Astrocyte of the spinal cord (primary cell): ENCODE measurements at regions not wholly inside any gene's neighbourhood (a gene's known extent, or its start where the extent isn't known, plus 50 kb on each side); places are given as distances from the start of the nearest gene placed in this dataset.
A peak's percentile ranks its signal among the peaks of the same experiment; 100 is the strongest.

Experiments
- DNase-seq: peaks from one replicate; pipeline ENCODE4 v3.0.0; 2011; ENCODE audit warnings: low read depth, low spot score
- H3K4me3 ChIP-seq: 2 replicates; pipeline ENCODE4 v1.5.1; 2011; ENCODE audit warnings: low read depth, mild to moderate bottlenecking, low read length, moderate library complexity
- in situ Hi-C: cut with HindIII; loops from 2 replicates; pipeline ENCODE4 v1.10.0; 2017; ENCODE audit warnings: low sequenced_read_pairs
- TF ChIP-seq, protein P1 (sequence below): IDR thresholded peaks from 2 replicates; pipeline ENCODE4 v1.5.1; 2012; ENCODE audit warnings: low read depth, mild to moderate bottlenecking, low read length, inconsistent platforms

DNA sequence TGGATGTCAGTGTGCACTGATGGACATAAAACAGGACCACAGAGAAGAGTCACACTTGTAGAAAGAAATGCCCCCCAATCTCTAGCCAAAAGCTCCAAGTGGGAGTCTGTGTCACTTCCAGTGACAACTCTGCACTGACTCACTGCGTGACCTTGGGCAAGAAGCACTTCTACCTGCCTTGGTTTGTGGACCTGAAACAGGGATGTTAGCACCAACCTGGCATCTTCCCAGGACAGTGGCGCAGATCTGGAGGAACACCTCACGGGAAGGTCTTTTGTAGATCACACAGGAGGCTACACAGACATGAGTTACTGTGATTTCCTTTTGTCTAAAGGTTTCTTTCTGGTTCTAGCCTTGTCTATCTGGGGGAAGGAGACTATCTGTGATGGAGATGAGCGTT is 80.5 kb upstream of the DHRSX start:
- no peak for DNase-seq
- in situ Hi-C loops, result no loop called here
- no peak overlapping the region for H3K4me3 ChIP-seq
- TF ChIP-seq, protein P1, sequence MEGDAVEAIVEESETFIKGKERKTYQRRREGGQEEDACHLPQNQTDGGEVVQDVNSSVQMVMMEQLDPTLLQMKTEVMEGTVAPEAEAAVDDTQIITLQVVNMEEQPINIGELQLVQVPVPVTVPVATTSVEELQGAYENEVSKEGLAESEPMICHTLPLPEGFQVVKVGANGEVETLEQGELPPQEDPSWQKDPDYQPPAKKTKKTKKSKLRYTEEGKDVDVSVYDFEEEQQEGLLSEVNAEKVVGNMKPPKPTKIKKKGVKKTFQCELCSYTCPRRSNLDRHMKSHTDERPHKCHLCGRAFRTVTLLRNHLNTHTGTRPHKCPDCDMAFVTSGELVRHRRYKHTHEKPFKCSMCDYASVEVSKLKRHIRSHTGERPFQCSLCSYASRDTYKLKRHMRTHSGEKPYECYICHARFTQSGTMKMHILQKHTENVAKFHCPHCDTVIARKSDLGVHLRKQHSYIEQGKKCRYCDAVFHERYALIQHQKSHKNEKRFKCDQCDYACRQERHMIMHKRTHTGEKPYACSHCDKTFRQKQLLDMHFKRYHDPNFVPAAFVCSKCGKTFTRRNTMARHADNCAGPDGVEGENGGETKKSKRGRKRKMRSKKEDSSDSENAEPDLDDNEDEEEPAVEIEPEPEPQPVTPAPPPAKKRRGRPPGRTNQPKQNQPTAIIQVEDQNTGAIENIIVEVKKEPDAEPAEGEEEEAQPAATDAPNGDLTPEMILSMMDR, result no peak

GRCh38 chrX:2578864-2579263 is 78.1 kb upstream of the DHRSX start:
- TF ChIP-seq, protein P1, result no peak
- H3K4me3 ChIP-seq, result no peak overlapping the region
- DNase-seq, result no peak
- in situ Hi-C loops, result no loop called here

DNA sequence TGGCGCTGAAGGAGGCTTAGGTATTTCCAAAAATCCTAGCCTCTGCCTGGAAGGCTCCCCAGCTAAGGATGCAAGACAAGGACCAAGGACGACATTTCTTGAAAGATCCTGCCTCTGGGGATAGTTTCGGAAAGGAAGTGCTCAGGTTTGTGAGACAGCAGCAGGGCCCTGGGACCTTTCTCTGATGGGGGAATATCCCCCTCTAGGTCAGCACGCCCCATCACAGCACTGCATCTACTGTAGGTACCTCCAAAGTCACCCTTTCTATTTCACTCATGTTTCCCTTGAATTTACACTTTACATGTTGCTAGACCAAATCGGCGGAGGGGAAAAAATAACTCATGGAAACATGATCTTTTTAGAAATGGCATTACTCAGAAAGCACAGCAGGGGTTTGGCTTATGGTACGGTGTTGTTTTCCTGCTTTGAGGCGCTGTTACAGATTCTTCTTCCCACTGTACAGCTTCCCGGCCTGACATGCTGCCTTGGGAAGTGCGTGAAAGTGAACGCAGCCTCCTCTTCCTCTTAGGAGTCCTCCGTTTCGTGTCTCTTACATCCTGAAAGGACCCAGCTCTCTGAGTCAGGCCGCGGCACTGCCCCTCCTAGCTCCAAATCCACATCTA is 77.2 kb upstream of the DHRSX start:
- in situ Hi-C loops, result no loop called here
- DNase-seq, result peak; percentile 83
- H3K4me3 ChIP-seq, result no peak overlapping the region
- TF ChIP-seq, protein P1, result no peak

- no peak overlapping the region for H3K4me3 ChIP-seq
- TF ChIP-seq, protein P1, result no peak
- no peak for DNase-seq
- in situ Hi-C loops, result no loop called here
These were observed 76.0 kb upstream of the DHRSX start for GRCh38 chrX:2576793-2577192.

DNA sequence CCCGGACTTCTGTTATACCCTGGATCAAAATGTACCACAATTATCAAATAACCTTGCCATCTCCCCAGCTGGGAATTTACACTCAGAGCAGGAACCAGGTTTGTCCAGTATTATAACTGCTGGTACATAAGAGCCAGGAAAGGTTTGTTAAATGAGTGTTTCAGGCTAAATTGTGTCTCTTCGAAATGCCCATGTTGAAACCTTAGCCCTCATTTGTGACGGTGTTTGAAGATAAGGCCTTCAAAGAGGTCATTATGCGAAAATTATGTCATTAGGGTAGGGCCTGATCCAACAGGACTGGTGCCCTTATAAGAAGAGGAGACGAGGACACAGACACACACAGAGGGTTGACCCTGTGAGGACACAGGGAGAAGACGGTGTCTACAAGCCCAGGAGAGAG is 73.5 kb upstream of the DHRSX start:
- no peak overlapping the region for H3K4me3 ChIP-seq
- in situ Hi-C loops, result no loop called here
- no peak for DNase-seq
- TF ChIP-seq, protein P1, result no peak

DNA sequence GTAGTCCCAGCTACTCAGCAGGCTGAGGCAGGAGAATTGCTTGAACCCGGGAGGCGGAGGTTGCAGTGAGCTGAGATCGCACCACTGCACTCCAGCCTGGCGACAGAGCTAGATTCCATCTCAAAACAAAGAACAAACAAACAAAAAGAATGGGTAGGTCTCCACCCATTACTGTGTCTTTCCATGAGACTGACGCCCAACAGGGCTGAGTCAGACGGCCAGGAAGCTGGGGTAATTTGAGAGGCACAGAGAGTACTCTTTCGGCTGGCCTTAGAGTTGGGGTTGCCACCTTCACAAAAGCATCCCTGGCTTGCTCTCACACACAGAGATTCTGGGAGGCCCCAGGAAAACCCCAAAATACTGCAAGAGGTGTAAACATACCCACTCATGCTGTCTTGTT is 72.0 kb upstream of the DHRSX start:
- TF ChIP-seq, protein P1, result no peak
- in situ Hi-C loops, result no loop called here
- no peak overlapping the region for H3K4me3 ChIP-seq
- DNase-seq, result peak; percentile 69
